ENCODE measurements at regions not wholly inside any gene's neighbourhood (a gene's known extent, or its start where the extent isn't known, plus 50 kb on each side); places are given as distances from the start of the nearest gene placed in this dataset.

DNA sequence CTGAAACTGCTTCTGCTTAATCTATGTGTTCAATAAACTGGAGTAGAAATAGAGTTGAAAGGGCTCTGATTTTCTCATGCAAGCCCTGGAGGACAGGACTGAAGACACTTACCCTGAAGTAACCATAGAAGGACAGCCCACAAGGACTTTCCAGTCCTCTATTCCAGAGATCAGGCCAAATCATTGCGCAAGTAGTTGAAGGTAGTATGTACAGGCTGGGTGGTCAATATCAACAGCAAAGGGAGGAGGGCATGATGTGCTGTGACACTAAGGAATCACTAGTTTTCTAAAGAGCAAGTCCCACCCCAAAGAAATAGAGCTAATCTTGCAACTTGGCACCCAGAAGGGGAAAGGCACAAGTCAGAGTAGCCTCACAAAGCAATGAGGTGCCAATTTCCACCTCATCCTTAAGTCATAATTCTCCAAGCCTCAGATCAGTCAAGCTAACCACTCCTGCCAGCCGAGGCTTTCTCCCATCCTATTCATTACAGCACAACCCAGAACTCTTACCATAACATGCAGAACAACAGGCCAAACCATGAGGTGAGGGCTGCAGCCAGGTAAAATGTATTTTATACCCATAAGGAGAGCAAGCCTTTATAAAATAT, 533.5 kb downstream of the TNS1 start:
- TF ChIP-seq, protein P1, sequence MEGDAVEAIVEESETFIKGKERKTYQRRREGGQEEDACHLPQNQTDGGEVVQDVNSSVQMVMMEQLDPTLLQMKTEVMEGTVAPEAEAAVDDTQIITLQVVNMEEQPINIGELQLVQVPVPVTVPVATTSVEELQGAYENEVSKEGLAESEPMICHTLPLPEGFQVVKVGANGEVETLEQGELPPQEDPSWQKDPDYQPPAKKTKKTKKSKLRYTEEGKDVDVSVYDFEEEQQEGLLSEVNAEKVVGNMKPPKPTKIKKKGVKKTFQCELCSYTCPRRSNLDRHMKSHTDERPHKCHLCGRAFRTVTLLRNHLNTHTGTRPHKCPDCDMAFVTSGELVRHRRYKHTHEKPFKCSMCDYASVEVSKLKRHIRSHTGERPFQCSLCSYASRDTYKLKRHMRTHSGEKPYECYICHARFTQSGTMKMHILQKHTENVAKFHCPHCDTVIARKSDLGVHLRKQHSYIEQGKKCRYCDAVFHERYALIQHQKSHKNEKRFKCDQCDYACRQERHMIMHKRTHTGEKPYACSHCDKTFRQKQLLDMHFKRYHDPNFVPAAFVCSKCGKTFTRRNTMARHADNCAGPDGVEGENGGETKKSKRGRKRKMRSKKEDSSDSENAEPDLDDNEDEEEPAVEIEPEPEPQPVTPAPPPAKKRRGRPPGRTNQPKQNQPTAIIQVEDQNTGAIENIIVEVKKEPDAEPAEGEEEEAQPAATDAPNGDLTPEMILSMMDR (IDR thresholded peaks at IDR 0.05; ENCODE audit: control insufficient read depth, insufficient read depth, low read depth, low read length, missing control alignments) = no peak
- no peak overlapping the region for H3K4me3 ChIP-seq (ENCODE audit: control insufficient read depth, low read depth, low read length)
- no peak for DNase-seq (ENCODE audit: low read depth)

DNA sequence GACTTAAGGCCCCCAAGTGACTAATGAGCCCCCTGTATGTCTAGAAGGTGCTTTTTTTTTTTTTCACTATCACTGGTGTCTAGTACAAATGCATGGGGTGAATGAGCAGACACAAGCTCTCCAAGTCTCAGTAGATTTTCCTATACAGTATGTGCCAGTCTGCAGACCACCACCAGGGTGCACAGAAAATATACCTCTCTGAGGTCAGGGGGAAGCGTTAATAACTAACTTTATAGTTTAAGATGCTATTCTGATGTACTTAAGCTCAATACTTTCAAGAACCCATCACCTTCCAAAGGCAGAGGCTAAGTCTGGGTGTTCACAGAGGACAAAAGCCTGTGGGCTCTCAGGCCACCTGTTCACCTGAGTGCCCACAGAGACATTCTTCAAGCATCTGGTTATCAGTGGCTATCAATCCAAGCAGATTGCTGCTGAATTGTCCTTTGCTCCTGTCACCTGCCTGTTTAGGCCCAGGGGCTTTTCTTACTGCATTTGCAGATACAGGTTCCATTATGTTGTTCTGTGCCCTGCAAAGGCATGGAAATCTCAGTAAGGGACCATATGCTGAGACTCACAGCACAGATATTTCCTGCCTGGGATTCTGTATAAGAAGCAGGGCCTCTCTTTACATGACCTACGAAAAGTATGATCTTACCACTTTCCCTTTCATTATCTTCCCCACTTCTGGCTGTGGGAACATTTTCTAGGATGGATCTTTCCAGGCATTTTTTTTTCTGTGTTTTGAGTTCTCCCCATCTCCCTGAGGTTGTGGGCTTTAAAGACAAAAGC, 534.6 kb downstream of the TNS1 start:
- no peak for DNase-seq (ENCODE audit: low read depth)
- no peak overlapping the region for H3K4me3 ChIP-seq (ENCODE audit: control insufficient read depth, low read depth, low read length)
- TF ChIP-seq, protein P1 (IDR thresholded peaks at IDR 0.05; ENCODE audit: control insufficient read depth, insufficient read depth, low read depth, low read length, missing control alignments) = no peak

DNA sequence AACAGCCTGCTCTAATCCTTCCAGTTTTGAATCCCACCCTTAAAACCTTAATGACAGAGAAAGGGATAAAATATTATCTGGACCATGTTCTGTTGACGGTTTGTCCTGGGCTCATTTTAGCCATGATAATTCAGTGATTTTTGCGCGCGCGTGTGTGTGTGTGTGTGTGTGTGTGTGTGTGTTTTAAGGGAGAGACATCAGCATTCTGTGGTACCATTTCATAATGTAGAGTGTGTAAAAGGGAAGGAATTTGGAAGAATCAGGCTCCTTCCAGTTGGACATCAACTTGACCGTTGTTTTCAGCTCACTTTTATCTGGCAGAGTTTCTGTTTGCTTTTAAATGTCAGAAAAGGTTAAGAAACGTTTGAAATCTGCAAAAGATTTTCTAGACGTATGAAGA, 535.5 kb downstream of the TNS1 start:
- TF ChIP-seq, protein P1 (IDR thresholded peaks at IDR 0.05; ENCODE audit: control insufficient read depth, insufficient read depth, low read depth, low read length, missing control alignments) = no peak
- H3K4me3 ChIP-seq (ENCODE audit: control insufficient read depth, low read depth, low read length) = no peak overlapping the region
- no peak for DNase-seq (ENCODE audit: low read depth)

DNA sequence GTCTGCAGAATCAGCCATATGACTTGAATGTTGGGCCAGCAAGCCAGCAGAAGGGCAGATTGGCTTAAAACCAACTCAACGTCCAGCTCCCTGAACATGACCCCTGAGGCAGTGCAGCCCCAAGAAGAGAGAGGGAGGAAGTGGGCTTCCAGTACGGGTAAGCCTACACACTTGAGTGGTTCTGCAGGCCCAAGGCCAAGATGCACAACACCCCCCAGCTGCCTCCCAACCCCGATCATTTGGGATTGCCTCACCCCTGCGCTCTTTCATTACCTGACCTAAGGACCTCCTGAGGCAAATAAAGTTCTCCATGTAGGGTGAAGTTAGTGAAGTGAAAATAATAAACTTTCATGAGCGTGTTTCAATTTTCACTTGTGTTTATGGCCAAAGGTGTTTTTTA, 536.0 kb downstream of the TNS1 start:
- TF ChIP-seq, protein P1 (IDR thresholded peaks at IDR 0.05; ENCODE audit: control insufficient read depth, insufficient read depth, low read depth, low read length, missing control alignments) = no peak

DNA sequence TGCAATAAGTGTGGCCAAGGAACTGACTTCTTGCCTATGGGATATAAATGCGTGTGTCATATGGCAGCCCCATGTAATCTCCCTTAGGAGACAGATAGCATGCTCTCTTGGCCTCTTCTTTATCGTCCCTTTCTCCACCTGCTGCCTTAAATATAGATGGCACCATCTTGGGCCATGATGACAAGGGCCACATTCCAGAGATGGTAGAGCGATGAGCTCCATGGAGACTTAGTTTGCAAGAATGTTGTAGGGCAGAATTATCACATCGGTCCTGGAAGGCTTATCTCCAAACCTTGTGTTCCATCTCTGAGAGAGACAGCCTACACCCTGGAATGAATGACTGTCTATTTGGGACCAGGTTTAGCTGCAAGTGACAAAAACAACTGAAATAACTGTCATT, 536.7 kb downstream of the TNS1 start:
- TF ChIP-seq, protein P1 (IDR thresholded peaks at IDR 0.05; ENCODE audit: control insufficient read depth, insufficient read depth, low read depth, low read length, missing control alignments) = no peak
- DNase-seq (ENCODE audit: low read depth) = no peak
- no peak overlapping the region for H3K4me3 ChIP-seq (ENCODE audit: control insufficient read depth, low read depth, low read length)

More for the DNA sequence above, 536.0 kb downstream of the TNS1 start:
- no peak overlapping the region for H3K4me3 ChIP-seq (ENCODE audit: control insufficient read depth, low read depth, low read length)
- no peak for DNase-seq (ENCODE audit: low read depth)

DNA sequence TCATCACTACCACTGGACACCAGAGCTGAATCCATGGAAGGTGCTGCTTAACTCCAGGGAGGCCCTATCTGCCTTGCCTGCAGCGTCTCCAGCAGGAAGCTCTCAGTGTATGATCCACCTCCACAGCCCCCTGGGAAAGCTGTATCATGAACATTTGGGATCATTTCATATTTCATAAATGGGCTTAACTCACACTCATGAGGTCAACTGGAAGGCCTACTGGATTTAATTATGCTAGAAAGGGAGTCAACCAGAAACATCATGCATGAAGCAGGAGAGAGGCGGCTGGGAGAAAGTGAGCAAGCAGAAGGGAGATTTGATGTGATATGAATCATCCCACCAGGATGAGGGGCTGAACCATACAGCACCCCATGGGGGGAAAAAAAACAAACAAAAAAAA, 537.7 kb downstream of the TNS1 start:
- no peak overlapping the region for H3K4me3 ChIP-seq (ENCODE audit: control insufficient read depth, low read depth, low read length)
- DNase-seq (ENCODE audit: low read depth) = no peak
- TF ChIP-seq, protein P1 (IDR thresholded peaks at IDR 0.05; ENCODE audit: control insufficient read depth, insufficient read depth, low read depth, low read length, missing control alignments) = no peak
